HepG2 (cell line): ENCODE measurements at regions not wholly inside any gene's neighbourhood (a gene's known extent, or its start where the extent isn't known, plus 50 kb on each side); places are given as distances from the start of the nearest gene placed in this dataset.

Experiments used
- ATAC-seq: fragments of 200-7000 bp; cut with Tn5 transposase; 3 replicates; pipeline ENCODE4 v1.9.1; 2020; ENCODE audit warnings: mild to moderate bottlenecking, moderate library complexity
- BruUV-seq: library from RNA; stranded (reverse); fragments of 400-500 nt; replicated peaks from 2 replicates; lab custom pipeline; 2021; lab: Mats Ljungman, UMichigan
- CTCF ChIA-PET: fragments of 300-600 bp; formaldehyde crosslinking; extraction: SDS; loops from one replicate; lab custom pipeline; 2021; ENCODE audit warnings: low total read pairs, inconsistent platforms, low intra/inter-chr PET ratio; lab: Yijun Ruan, JAX
- POLR2A ChIA-PET: fragments of 350-600 bp; sonication (Branson Sonifier 250); formaldehyde crosslinking; loops from one replicate; lab custom pipeline; 2020; ENCODE audit warnings: antibody characterized with exemption, inconsistent platforms; lab: Yijun Ruan, JAX
- DNase-seq: peaks from one replicate; pipeline ENCODE4 v3.0.0-alpha.2; 2015; ENCODE audit warnings: low spot score
- FAIRE-seq: peaks from 3 replicates; lab custom pipeline; 2011; peaks lifted over from hg19 to GRCh38; lab: Jason Lieb, UNC
- H2AFZ ChIP-seq: one replicate; pipeline ENCODE4 v1.6.1; 2011; ENCODE audit warnings: low read length, inconsistent platforms
- H3K27ac ChIP-seq: fragments of 300-600 bp; 3 replicates; pipeline ENCODE4 v1.8.0; 2011; ENCODE audit warnings: mixed run types, mild to moderate bottlenecking, mixed read lengths, low read length, inconsistent platforms; ENCODE audit not compliant: insufficient read depth; ENCODE audit errors: extremely low read length
- H3K27me3 ChIP-seq, 2 experiments: fragments of 200-600 bp in 1 of 2; 2 replicates in 1 of 2; 3 replicates in 1 of 2; pipeline versions ENCODE4 v1.6.0 to v1.8.0; 2011; ENCODE audit warnings: low read length in 2 of 2, mild to moderate bottlenecking in 2 of 2, moderate library complexity in 2 of 2, inconsistent platforms in 1 of 2; ENCODE audit not compliant: insufficient read depth in 2 of 2, control insufficient read depth in 1 of 2
- H3K36me3 ChIP-seq, 2 experiments: fragments of 200-600 bp in 1 of 2; replicated peaks in 1 of 2; 2 replicates in 1 of 2; 3 replicates in 1 of 2; pipeline versions ENCODE4 v1.5.1 to v1.8.0; 2011; ENCODE audit warnings: low read length in 2 of 2, inconsistent platforms in 1 of 2; ENCODE audit not compliant: insufficient read depth in 2 of 2, control insufficient read depth in 1 of 2
- H3K4me1 ChIP-seq: 2 replicates; pipeline ENCODE4 v1.5.1; 2012; ENCODE audit warnings: low read length, inconsistent platforms; ENCODE audit not compliant: insufficient read depth
- H3K4me2 ChIP-seq: 2 replicates; pipeline ENCODE4 v1.6.0; 2011; ENCODE audit warnings: low read depth, low read length, inconsistent platforms
- H3K4me3 ChIP-seq, 3 experiments: fragments of 200-600 bp in 1 of 3; sonication (generic), shearing (Covaris generic) in 1 of 3; replicated peaks in 1 of 3; 2 replicates each; pipeline ENCODE4 v1.5.1; 2011 to 2016; ENCODE audit warnings: low read length in 3 of 3, inconsistent platforms in 2 of 3, low read depth in 2 of 3, mild to moderate bottlenecking in 2 of 3, control low read depth in 1 of 3, mixed read lengths in 1 of 3; ENCODE audit not compliant: insufficient read depth in 1 of 3
- H3K79me2 ChIP-seq: one replicate; pipeline ENCODE4 v1.6.1; 2011; ENCODE audit warnings: low read length, inconsistent platforms; ENCODE audit not compliant: insufficient read depth
- H3K9ac ChIP-seq: 2 replicates; pipeline ENCODE4 v1.6.0; 2011; ENCODE audit warnings: mild to moderate bottlenecking, low read depth, low read length, inconsistent platforms; ENCODE audit not compliant: insufficient read depth
- H3K9me3 ChIP-seq: 2 replicates; pipeline ENCODE4 v1.5.1; 2012; ENCODE audit warnings: mild to moderate bottlenecking, low read length
- H4K20me1 ChIP-seq: 2 replicates; pipeline ENCODE4 v1.6.0; 2011; ENCODE audit warnings: inconsistent platforms, mild to moderate bottlenecking, low read length, moderate library complexity; ENCODE audit not compliant: insufficient read depth
- CHD4 ChIP-seq: fragments of 200-600 bp; sonication (generic); IDR thresholded peaks from 2 replicates; pipeline ENCODE4 v1.7.0; 2017; ENCODE audit warnings: mild to moderate bottlenecking, low read length, borderline replicate concordance
- EED ChIP-seq: sonication (generic); formaldehyde crosslinking; IDR thresholded peaks from 2 replicates; pipeline ENCODE4 v1.5.0; 2020; ENCODE audit warnings: mild to moderate bottlenecking, missing genetic modification reagents
- EP300 ChIP-seq, 3 experiments: sonication (generic) in 1 of 3; formaldehyde crosslinking in 1 of 3; IDR thresholded peaks; 2 replicates each; pipeline versions ENCODE4 v1.5.1 to v1.6.1; 2011 to 2020; ENCODE audit warnings: low read depth in 2 of 3, low read length in 2 of 3, borderline replicate concordance in 1 of 3, improper control_type of control experiment in 1 of 3, mild to moderate bottlenecking in 1 of 3, missing genetic modification reagents in 1 of 3, moderate library complexity in 1 of 3
- FOXP1 ChIP-seq, 2 experiments: fragments of 450-650 bp in 1 of 2; IDR thresholded peaks; 2 replicates each; pipeline ENCODE4 v1.6.1; 2017 to 2018; ENCODE audit warnings: antibody characterized with exemption in 1 of 2
- HDAC2 ChIP-seq: sonication (generic); formaldehyde crosslinking; IDR thresholded peaks from 2 replicates; pipeline ENCODE4 v1.4.0; 2020; ENCODE audit warnings: missing genetic modification reagents
- HOXA3 ChIP-seq: sonication (generic); formaldehyde crosslinking; IDR thresholded peaks from 2 replicates; pipeline ENCODE4 v1.5.0; 2020; ENCODE audit warnings: missing genetic modification reagents
- IKZF1 ChIP-seq: fragments of 450-650 bp; IDR thresholded peaks from 2 replicates; pipeline ENCODE4 v1.7.1; 2016
- KLF16 ChIP-seq, 2 experiments: sonication (generic) in 1 of 2; formaldehyde crosslinking in 1 of 2; IDR thresholded peaks; 2 replicates each; pipeline versions ENCODE4 v1.6.1 to v1.8.0; 2016 to 2023; ENCODE audit warnings: missing genetic modification reagents in 2 of 2, missing compliant biosample characterization in 1 of 2
- PBX3 ChIP-seq: sonication (generic); formaldehyde crosslinking; IDR thresholded peaks from 2 replicates; pipeline ENCODE4 v1.8.1; 2023; ENCODE audit warnings: missing genetic modification reagents, inconsistent platforms, borderline replicate concordance
- PHF5A ChIP-seq: IDR thresholded peaks from one replicate; pipeline ENCODE4 v1.6.1; 2018; ENCODE audit warnings: low read depth, missing genetic modification reagents; ENCODE audit not compliant: unreplicated experiment
- SUZ12 ChIP-seq: fragments of 150-350 bp; IDR thresholded peaks from 2 replicates; pipeline ENCODE4 v1.6.1; 2014; ENCODE audit warnings: low read depth, low read length
- ZBTB20 ChIP-seq: sonication (generic); formaldehyde crosslinking; IDR thresholded peaks from 2 replicates; pipeline ENCODE4 v1.8.1; 2023; ENCODE audit warnings: missing genetic modification reagents, low read depth, mild to moderate bottlenecking, borderline replicate concordance
- ZBTB38 ChIP-seq: sonication (generic); formaldehyde crosslinking; IDR thresholded peaks from 2 replicates; pipeline ENCODE4 v1.5.1; 2020; ENCODE audit warnings: mild to moderate bottlenecking, missing genetic modification reagents
- ZNF737 ChIP-seq: sonication (generic); formaldehyde crosslinking; IDR thresholded peaks from 2 replicates; pipeline ENCODE4 v1.5.0; 2020; ENCODE audit warnings: missing genetic modification reagents, mild to moderate bottlenecking, borderline replicate concordance
- ZSCAN25 ChIP-seq: sonication (generic); formaldehyde crosslinking; IDR thresholded peaks from 2 replicates; pipeline ENCODE4 v1.8.0; 2022; ENCODE audit warnings: mild to moderate bottlenecking, missing genetic modification reagents
- WGBS: methylation state at CpG from one replicate; pipeline ENCODE4 v1.1.6; 2017; ENCODE audit warnings: low lambda C conversion rate; 5-methylcytosine and 5-hydroxymethylcytosine counted together
- in situ Hi-C: cut with HindIII; loops from 2 replicates; pipeline ENCODE4 v1.10.0; 2017; ENCODE audit warnings: low pct_unique_long_range_greater_than_20kb; ENCODE audit not compliant: extremely low pct_ligation_motif_present
- intact Hi-C: fragments of 100-400 bp; cut with micrococcal nuclease; formaldehyde crosslinking; loops from one replicate; pipeline ENCODE4 v1.10.0; 2022; ENCODE audit not compliant: unreplicated experiment
- TF ChIP-seq, protein P1 (sequence below): sonication (generic); formaldehyde crosslinking; IDR thresholded peaks from 2 replicates; pipeline ENCODE4 v1.4.0; 2020; ENCODE audit warnings: missing genetic modification reagents
- TF ChIP-seq, protein P2 (sequence below): sonication (generic); formaldehyde crosslinking; IDR thresholded peaks from 2 replicates; pipeline ENCODE4 v1.4.0; 2020; ENCODE audit warnings: missing genetic modification reagents, mild to moderate bottlenecking, borderline replicate concordance

- Histone ChIP-seq H2AFZ (no peak overlapping the region), H3K4me2 (no peak overlapping the region), H4K20me1 (no peaks in the 10 kb centered on the region), H3K4me3 (no peak overlapping the region), H3K79me2 (no peaks in the 10 kb centered on the region), H3K9ac (no peak overlapping the region), H3K4me1 (peaks cover 28% of the 10 kb centered on the region), H3K9me3 (no peaks in the 10 kb centered on the region), H3K36me3 (no peaks in the 10 kb centered on the region), H3K27me3 (no peaks in the 10 kb centered on the region), H3K27ac (no peak overlapping the region)
- in situ Hi-C loops, result no loop called here
- CTCF ChIA-PET, result no interaction called here
- BruUV-seq, result no TSS peak
- intact Hi-C loops, result loop anchor here (2.0 kb wide), 1 partner anchor 36 kb away; no protein-coding TSS in a partner anchor
- 93% methylated on average over 1 of the region's 1 CpG for WGBS
- TF ChIP-seq ZNF737 (CRISPR knock-in tag), result no peak
- TF ChIP-seq EP300 (IDR thresholded peaks at IDR 0.05; ENCODE audit: low read depth in 2 of 2, low read length in 2 of 2), result no peak
- no peak for TF ChIP-seq EP300 (CRISPR knock-in tag; IDR thresholded peaks at IDR 0.05; ENCODE audit: borderline replicate concordance)
- TF ChIP-seq ZBTB20 (CRISPR knock-in tag), result no peak
- TF ChIP-seq HDAC2 (CRISPR knock-in tag), result no peak
- TF ChIP-seq, protein P1, sequence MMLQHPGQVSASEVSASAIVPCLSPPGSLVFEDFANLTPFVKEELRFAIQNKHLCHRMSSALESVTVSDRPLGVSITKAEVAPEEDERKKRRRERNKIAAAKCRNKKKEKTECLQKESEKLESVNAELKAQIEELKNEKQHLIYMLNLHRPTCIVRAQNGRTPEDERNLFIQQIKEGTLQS (CRISPR knock-in tag), result no peak
- TF ChIP-seq HOXA3 (CRISPR knock-in tag), result no peak
- TF ChIP-seq, protein P2, sequence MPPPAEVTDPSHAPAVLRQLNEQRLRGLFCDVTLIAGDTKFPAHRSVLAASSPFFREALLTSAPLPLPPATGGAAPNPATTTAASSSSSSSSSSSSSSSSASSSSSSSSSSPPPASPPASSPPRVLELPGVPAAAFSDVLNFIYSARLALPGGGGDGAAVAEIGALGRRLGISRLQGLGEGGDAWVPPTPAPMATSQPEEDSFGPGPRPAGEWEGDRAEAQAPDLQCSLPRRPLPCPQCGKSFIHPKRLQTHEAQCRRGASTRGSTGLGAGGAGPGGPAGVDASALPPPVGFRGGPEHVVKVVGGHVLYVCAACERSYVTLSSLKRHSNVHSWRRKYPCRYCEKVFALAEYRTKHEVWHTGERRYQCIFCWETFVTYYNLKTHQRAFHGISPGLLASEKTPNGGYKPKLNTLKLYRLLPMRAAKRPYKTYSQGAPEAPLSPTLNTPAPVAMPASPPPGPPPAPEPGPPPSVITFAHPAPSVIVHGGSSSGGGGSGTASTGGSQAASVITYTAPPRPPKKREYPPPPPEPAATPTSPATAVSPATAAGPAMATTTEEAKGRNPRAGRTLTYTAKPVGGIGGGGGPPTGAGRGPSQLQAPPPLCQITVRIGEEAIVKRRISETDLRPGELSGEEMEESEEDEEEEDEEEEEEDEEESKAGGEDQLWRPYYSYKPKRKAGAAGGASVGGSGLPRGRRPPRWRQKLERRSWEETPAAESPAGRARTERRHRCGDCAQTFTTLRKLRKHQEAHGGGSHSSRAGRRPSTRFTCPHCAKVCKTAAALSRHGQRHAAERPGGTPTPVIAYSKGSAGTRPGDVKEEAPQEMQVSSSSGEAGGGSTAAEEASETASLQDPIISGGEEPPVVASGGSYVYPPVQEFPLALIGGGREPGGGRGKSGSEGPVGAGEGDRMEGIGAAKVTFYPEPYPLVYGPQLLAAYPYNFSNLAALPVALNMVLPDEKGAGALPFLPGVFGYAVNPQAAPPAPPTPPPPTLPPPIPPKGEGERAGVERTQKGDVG (CRISPR knock-in tag), result no peak
- TF ChIP-seq EED (CRISPR knock-in tag), result no peak
- no peak for TF ChIP-seq IKZF1
- TF ChIP-seq ZBTB38 (CRISPR knock-in tag), result no peak
- no peak for TF ChIP-seq SUZ12
- no peak for TF ChIP-seq ZSCAN25 (CRISPR knock-in tag)
- no peak for TF ChIP-seq PBX3 (CRISPR knock-in tag)
- TF ChIP-seq KLF16 (CRISPR knock-in tag; IDR thresholded peaks at IDR 0.05), result no peak
- no peak for TF ChIP-seq PHF5A
- TF ChIP-seq CHD4, result no peak
- TF ChIP-seq FOXP1 (IDR thresholded peaks at IDR 0.05), result no peak
- no peak for TF ChIP-seq FOXP1 (CRISPR knock-in tag; IDR thresholded peaks at IDR 0.05)
- no peak for DNase-seq
- FAIRE-seq, result no peak
- ATAC-seq, result no peak
- POLR2A ChIA-PET, result interaction anchor here (0.7 kb wide), 1 partner anchor 139 kb away, joined by 3 read pairs; no protein-coding TSS in a partner anchor
Measured at GRCh38 chr3:193762657-193763056, 169.6 kb downstream of the OPA1 start.
